Left forelimb (tissue), 1 donor: ENCODE measurements at regions not wholly inside any gene's neighbourhood (a gene's known extent, or its start where the extent isn't known, plus 50 kb on each side); places are given as distances from the start of the nearest gene placed in this dataset.
"Not testable (repeated sequence)": the region's sequence is repeated elsewhere in the genome, so short reads cannot be mapped to it uniquely, and the experiment has no call there.

ENCODE experiments used
- DNase-seq: peaks from one replicate; pipeline ENCODE4 v3.0.0-alpha.2; 2018; ENCODE audit warnings: low spot score

DNA sequence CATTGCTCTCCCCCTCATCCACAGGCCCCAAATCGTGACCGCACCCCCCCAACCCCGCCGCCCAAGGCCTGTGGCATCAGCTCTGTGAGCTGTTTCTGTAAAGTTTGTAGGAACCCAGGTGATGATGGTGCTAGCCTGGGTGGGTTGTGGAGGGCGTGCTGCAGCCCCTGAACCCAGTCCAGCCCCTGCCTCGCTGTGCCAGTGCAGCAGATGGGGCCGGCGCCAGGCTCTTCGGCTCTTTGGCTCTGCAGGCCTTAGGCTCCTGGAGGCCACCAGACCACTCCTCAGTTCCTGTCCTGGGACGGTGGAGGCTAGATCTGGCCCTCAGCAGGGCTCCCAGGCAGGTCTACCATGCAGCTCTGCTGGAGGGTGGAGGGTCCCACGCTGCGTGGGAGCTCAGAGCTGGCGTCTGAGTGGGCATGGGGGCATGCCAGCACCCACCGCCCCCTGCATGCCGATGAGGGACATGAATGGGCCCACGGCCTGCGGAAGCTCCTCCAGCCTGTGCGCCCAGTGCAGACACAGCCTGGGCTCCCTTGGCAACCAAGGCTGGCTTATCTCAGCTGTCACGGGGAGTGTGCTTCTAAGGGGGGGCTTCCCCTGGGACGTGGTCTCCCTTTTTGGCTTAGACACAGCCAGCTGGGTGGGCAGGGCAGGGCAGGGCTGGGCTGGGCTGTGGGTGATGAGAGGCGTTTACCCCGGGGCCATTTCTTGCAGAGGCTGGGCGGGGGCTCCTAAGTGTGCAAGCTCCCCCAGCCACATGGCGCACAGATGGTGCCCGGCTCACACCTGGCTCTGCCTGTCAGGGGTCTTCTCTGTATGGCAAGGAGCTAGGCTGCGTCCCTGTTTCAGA is 1187.6 kb downstream of the BRD1 start:
- DNase-seq, result peak; percentile 84

DNA sequence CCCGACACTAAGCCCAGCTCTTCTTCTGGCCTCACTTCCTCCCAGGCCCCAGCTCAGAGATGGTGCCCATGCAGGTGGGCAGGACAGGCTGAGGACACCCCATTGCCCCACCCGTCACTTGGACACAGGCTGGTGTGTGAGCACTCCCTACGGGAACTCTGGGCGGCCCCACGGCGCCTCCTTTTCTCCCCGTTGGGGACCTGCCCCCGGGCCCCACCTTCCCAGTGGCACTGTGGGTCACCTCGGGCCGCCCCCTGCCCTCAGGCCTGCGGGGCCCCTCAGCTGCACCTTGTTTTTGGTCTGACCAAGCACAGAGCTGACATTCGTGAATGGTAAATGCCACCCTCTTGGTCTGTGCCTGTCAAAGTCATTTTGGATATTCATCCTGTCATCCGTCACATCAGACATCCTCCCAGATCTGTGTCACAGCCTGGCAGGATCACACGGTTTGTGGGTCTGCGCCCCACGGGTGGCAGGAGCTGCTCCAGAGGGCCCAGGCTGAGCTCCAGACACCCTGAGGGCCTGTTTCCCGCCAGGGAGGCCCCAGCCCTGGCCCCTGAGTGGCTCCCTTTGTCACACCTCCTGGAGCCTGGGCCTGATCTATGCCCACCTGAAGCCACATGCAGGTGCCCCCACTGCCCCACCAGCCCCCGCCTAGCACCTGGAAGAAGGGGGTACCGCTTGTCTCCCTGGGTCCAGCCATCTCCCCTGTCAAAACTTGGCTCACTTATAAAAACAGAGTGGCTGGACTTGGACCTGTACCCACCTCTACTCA is 1188.5 kb downstream of the BRD1 start:
- DNase-seq, result no peak

DNA sequence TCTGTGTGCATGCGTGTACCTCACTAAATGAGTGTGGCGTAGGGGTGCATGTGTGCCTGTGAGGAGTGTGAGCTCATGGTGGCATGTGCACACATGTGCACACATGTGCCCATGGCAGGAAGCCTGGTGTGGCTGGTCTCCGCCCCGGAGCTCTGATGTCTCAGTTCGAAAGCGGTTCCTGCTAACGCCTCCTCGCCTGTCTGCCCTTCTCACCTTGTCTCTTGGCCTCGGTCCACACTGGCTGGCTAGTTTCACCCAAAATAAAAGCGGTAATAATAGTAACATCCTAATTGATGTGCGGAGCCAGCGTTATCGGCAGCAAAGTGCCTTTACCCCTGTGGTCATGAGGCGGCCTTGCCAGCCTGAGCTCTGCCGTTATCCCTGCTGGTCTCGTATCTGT is 1190.4 kb downstream of the BRD1 start:
- no peak for DNase-seq

DNA sequence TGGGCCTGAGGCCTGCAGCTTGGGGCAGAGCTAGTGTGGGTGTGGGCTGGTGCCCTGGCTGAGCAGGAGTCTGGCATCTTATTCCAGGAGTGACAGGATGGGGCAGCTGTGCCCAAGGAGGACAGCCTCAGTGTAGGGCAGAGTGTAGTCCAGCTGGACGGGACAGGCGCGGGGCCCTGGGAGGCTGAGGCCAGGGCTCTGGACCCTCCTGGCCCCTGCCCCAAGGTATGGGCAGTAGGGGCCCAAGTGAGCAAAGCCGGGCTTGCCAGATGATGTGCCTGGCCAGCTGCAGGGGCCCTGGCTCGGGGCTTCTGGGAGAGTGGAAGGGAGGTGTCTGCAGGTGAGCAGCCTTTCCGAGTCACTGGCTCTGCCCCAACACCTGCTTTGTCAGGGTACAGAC is 1190.9 kb downstream of the BRD1 start:
- no peak for DNase-seq

DNA sequence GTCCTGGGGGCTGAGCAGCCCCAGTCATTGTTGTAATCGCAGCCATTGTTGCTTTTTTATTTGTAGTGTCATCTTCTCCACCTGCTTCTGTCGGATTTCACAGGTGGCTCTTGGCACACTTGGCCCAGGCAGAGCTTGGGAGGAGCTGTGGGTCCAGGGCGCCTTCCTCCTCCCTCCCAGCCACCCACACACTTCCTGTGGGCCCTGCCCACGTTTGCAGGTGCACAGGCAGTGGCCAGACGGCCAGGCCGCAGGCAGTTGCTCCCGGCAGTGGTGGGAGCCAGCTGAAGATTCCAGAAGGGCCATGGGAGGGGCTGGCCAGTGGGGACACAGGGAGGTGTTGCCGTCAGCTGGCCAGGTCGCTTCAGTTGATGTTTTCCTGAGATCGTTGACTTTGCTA is 1191.9 kb downstream of the BRD1 start:
- DNase-seq, result no peak

DNA sequence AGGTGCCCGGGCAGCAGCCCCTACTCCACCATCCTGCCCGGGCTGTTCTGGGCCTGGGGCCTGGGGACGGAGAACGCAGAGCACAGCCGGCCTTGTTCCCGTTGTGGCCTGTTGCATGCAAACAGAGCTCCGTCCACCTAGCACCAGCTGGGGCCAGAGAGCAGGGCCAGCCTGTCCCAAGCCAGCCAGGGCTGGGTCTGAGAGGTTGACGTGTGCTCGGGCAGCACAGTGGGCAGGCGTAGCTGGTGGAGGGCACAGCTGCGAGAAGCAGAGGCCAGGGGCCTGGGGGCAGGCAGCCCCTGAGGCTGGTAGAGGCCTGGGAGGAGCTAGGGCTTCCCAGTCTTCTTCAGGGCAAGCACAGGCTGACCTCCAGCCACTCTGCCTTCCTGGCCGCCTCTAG is 1192.6 kb downstream of the BRD1 start:
- DNase-seq, result no peak

DNA sequence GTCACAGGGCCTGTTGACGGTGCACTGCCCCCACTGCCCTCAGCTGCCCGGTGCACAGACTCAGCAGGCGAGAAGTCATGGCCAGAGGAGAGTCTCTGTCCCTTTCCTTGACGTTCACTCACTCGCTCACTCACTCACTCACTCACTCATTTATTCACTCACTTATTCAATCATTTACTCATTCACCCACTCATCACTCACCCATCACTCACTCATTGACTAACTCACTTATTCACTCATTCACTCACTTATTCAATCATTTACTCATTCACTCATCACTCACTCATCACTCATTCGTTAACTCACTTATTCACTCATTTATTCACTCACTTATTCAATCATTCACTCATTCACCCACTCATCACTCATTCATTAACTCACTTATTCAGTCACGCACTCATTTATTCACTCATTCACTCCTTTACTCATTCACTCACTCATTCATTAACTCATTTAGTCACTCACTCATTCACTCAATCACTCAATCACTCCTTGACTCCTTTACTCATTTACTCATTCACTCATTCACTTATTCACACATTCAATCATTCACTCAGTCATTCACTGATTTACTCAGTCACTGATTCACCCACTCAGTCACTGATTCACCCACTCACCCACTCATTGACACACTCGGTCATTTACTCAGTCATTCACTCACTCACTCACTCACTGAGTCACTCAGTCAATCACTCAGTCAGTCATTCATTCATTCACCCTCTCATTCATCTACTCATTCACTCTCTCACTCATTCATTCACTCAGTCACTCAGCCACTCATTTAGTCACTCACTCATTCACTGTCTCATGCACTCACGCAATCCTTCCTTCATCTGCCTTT is 1193.5 kb downstream of the BRD1 start:
- no peak for DNase-seq

DNA sequence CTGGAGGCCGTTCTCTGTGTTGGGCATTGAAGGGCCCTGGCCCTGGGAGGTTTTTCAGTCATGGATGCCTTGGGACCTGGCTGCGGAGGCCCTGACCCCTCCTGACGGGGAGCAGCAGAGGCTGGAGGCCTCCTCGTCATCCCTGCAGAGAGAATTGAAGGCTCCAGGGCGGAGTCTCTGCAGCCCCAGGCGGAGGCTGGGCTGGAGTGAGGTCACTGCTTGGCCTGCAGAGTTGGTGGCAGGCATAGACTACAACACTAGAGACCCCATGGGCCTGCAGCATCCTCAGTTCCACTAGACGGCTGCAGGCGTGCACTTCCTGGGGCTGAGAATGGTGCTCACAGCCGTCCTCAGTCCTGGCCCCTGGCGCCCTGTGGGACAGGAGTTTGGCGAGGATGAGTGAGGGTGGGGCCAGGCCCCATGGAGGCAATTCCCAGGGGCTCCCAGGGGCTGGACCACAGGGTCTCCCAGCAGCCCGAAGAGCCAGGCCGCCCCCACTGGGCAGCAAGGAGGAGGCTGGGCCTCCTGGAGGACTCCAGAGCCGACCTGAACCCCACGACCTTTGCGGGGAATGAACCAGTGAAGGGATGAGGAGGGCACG is 1194.9 kb downstream of the BRD1 start:
- no peak for DNase-seq

DNA sequence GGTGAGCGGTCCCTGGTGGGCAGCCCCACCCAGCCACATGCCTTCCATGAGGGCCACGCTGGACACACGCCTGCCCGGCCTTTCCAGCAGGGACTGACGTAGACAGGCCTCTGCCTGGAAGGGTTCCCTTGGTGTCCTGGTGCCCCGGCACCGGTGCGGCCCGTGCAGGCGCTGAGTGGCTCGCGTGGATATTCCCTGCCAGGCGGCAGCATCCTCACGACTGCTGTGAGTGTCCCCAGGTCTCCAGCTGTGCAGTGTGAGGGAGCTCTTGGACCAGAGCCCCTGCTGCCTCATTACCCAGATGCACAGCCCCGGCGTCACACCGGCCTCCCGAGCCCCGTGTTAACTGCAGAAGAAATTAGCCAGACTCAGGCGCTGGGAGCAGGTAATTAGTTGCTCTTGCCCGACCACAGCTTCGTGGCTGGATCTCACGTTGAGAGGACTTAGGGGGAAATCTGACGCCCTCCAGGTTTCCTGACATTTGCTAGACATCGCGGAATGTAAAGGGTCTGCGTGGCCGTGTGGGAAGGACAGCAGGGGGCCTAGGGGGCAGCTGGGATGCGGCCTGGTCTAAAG is 1196.3 kb downstream of the BRD1 start:
- DNase-seq, result no peak

DNA sequence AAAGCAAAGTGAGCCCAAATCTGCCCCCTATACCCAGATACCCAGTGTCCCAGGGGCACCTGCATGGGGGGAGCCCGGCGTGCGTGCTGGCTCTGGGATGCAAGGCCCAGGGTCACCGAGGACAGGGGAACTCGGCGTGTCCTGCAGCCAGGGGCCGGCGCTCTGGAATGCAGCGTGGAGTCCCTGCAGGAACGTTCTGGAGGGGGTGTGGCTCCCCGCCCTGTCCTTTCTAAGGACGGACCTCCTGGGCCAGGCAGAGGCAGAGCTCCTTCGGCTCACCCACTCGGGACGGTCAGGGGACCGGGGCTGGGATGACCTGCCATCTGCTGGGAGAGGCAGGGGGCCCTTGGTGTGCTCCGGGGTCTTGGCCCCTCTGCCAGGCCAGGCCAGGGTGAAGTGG is 1196.8 kb downstream of the BRD1 start:
- no peak for DNase-seq

DNA sequence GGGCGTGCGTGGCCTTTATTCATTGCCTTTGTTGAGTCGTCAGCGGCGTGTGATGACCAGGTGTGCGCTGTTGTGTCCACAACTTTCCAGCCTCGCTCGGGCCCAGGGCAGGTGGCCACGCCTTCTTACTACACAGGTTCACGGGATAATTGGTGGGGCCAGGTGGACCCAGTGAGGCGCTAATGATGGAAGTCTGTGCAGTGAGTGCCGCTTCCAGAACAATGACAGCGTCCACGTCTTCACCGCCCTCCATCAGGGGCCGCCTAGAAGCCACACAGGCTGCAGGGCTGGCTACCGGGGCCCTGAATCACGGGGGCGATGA is 1197.3 kb downstream of the BRD1 start:
- no peak for DNase-seq

DNA sequence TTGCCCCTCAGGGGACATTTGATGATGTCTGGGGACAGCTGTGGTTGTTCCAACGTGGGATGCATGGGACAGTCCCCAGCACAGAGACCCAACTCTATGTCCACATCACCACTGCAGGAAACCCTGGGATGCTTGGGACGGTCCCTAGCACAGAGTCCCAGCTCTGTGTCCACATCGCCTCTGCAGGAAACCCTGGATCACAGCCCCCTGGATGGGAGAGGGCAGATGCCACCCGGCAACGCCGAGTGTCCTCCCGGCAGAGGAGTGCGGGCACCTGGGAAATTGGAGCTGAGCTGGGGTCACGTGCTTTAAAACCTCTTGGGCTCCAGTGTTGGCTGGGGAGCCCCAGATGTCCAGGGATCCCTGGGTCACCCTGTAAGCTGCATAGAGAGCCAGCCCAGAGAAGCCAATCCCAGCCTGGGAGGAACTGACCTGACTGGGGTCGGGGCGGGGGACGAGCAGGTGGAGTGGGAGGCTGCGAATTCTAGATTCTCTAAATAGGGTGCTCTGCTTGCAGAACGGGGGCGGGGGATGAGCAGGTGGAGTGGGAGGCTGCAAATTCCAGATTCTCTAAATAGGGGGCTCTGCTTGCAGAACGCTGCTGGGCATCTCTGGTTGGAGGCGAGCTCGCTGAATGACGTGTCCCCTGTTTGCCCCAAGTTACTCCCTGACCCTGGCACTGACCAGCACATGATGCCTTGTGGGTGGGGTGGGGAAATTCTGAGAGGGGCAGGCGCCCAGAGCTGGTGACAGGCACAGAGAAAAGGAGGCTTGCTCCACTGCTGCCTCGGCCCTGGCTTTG is 1197.8 kb downstream of the BRD1 start:
- DNase-seq, result no peak

DNA sequence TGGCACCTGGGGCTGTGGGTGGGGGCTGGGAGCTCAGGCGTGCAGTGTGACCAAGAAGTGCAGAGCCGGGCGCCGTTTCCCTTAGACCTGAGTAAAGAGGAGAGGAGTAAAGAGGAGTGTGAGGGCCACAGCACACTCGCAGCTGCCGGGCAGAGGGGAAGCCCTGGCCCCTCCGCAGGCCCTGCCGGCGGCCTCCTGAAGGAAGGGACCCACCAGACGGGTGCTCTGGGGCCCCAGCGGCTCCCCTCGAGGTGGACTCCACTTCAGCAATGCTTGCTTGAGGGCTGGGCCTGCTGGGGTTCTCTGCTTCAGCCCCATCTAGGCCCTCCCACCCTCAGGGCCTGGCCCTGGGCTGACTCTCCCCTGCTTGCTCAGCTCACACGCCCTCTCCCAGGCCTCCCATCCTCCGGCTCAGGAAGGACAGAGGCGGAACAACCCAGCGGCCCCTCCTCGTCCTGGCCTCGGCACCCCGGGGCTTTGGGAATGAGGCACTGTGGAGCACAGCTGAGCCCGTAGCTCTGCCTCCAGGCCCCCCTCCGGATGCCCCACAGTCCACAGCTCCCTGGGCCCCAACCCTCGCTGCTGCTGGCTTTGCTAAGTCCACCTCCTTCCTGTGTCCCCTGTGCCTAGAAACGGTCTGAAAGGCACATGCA is 1198.7 kb downstream of the BRD1 start:
- DNase-seq, result no peak

DNA sequence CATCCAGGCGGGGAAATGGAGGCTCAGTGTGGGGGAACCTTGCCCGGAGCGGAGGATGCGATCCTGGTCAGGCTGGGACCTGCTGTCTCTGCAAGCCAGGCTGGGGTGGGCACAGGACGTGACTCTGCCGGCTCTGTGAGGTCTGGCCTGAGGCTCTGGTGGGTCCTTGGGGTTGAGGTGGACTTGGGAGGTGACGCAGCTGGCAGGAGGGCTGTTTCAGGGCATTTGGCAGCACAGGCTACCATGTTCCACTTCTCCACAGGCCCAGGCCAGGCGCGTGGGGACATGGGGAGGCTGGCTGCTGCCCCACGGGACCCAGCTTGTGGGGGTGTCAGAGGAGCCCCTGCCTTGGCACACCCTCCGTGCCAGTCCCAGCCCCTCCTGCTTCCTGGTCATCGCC is 1199.7 kb downstream of the BRD1 start:
- DNase-seq, result no peak

DNA sequence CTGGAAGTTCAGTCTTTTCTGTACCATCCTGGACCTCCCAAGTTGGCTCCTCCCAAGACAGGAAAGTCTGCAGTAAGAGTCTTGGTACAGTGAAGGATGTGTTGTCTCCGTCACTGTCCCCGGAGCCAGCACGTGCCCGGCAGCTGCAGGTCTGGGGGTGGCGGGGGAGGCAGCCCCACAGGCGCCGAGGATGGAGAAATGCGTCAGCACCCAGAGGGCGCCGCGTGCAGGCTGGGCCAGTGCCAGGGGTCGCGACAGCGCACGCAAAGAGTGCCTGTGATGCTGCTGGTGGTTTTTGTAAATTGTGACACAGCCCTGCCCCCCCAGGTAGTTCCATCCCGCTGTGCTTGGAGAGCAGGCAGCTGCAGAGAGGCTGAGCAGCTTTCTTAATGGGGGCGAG is 1200.5 kb downstream of the BRD1 start:
- DNase-seq, result no peak

DNA sequence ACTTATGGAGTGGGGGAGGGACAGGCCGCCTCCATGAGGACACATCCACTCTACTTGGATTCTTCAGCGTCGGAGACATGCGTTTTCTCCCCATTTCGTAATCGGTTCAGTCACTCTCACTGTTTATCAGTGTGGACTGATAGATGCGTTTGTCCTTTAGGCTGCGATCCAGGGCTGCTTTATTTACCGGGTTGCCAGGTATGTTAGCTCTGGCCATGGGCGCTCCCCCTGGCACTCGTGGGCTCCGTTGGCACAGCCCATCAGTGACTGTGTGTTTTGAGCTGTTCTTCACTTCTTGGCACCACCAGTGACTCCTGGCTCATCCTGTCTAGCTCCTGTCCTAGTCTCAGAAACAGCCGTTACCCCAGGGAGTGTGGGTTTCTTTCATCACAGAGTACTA is 1203.3 kb downstream of the BRD1 start:
- no peak for DNase-seq

DNA sequence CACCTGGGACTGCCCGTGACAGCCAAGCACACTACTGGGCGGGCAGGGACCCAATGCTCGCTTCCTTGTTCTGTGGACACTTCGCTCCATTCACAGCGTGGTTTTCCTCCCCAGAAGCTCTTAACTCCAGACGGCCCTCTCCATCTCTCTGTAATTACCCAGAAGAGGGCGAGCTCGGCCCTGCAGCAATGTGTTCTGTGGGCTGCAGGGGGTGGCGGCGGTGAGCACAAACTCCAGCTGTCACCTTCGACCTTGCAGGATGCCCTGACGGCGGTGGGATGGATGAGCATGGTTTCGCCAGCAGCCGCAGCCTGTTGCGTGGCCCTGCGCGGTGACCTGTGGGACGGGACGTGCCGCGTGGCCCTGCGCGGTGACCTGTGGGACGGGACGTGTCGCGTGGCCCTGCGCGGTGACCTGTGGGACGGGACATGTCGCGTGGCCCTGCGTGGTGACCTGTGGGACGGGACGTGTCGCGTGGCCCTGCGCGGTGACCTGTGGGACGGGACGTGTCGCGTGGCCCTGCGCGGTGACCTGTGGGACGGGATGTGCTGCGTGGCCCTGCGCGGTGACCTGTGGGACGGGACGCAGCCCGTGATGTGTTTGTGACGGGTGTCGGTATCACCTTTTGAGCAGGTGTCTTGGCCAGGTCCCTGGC is 1204.7 kb downstream of the BRD1 start:
- DNase-seq, result no peak

DNA sequence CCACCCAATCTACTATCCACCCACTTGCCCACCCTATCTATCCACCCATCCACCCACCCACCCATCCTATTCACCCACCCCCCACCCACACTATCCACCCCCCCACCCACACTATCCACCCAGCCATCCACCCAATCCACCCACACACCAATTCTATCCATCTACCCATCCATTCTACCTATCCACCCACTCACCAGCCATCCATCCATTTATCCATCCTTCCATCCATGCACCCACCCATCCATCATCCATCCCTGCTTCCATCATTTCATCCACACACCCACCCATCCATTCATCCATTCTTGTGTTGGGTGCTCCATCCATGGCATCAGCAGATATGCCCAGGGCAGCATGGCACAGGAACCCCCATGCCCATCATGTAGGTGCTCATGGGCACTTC is 1206.6 kb downstream of the BRD1 start:
- DNase-seq, result no peak

DNA sequence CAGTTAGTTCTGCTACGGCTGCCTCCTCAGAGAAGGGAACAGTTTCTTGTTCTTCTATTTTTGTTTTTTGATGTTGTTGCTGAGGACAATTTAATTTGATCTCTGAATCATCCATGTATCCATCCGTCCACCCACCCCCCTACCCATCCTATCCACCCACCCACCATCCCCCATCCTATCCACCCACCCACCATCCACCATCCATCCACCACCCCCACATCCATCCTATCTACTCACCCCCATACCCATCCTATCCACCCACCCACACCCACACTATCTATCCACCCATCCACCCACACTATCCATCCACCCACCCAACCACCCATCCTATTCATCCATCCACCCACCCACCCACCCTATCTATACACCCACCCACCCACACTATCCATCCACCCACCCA is 1207.2 kb downstream of the BRD1 start:
- not testable (repeated sequence) for DNase-seq

DNA sequence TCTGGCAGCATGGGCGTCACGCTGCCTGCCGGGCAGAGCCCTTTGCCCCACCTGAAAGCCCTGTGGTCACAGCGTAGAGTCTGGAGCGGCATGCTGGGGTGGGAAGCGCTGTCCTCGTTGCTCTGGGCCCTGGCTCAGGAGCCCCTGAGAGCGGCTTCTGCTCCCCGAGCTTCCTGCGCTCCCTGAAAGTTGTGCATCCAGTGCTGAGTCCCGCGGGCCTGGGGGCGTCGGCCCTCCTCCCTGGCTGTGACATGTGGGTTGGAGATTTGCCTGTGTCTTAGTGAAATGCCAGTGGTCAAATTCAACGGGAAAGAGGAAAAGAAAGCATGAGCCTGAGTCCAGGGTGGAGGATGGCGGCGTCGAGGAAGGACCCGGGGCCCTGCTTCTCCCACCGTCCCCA is 1208.0 kb downstream of the BRD1 start:
- no peak for DNase-seq
